Stomach (tissue), 4 donors: ENCODE measurements at regions not wholly inside any gene's neighbourhood (a gene's known extent, or its start where the extent isn't known, plus 50 kb on each side); places are given as distances from the start of the nearest gene placed in this dataset.

ENCODE experiments used
- CTCF ChIP-seq, 7 experiments: fragments of 450-650 bp in 4 of 7; fragments of 200-600 bp in 3 of 7; sonication (generic) in 3 of 7; IDR thresholded peaks; one replicate each; pipeline ENCODE4 v1.5.1; 2016 to 2019; ENCODE audit warnings: antibody characterized with exemption in 7 of 7, control low read depth in 2 of 7, mild to moderate bottlenecking in 1 of 7
- EP300 ChIP-seq: sonication (generic); formaldehyde crosslinking; IDR thresholded peaks from one replicate; pipeline ENCODE4 v1.6.1; 2017; ENCODE audit warnings: antibody characterized with exemption

- TF ChIP-seq CTCF (IDR thresholded peaks at IDR 0.05) (no peak), EP300 (no peak)
These were observed 324.8 kb downstream of the QKI start for GRCh38 chr6:163739408-163739725.
